Vagina (tissue), 2 donors: ENCODE measurements at regions not wholly inside any gene's neighbourhood (a gene's known extent, or its start where the extent isn't known, plus 50 kb on each side); places are given as distances from the start of the nearest gene placed in this dataset.

ENCODE experiments used
- CTCF ChIP-seq, 3 experiments: fragments of 450-650 bp in 2 of 3; fragments of 200-600 bp in 1 of 3; sonication (generic) in 1 of 3; IDR thresholded peaks; one replicate each; pipeline ENCODE4 v1.5.1; 2017 to 2019; ENCODE audit warnings: antibody characterized with exemption in 3 of 3, mild to moderate bottlenecking in 2 of 3, moderate library complexity in 2 of 3
- POLR2A ChIP-seq, 2 donors: fragments of 450-650 bp; IDR thresholded peaks; one replicate each; pipeline ENCODE4 v1.6.1; 2017; ENCODE audit warnings: antibody characterized with exemption in 2 of 2, mild to moderate bottlenecking in 2 of 2, moderate library complexity in 2 of 2

GRCh38 chr12:22979854-22980469 is 355.0 kb downstream of the ETNK1 start:
- TF ChIP-seq CTCF (IDR thresholded peaks at IDR 0.05), result no peak
- TF ChIP-seq POLR2A (IDR thresholded peaks at IDR 0.05), result no peak
